ENCODE measurements at regions not wholly inside any gene's neighbourhood (a gene's known extent, or its start where the extent isn't known, plus 50 kb on each side); places are given as distances from the start of the nearest gene placed in this dataset.

- Histone ChIP-seq H3K79me2 (ENCODE audit: insufficient read depth, low read length) (no peaks in the 10 kb centered on the region), H3K27ac (ENCODE audit: extremely low read length, insufficient read depth, low read length) (no peak overlapping the region), H2AFZ (ENCODE audit: low read length) (no peak overlapping the region), H3K4me1 (ENCODE audit: insufficient read depth, low read length) (no peaks in the 10 kb centered on the region), H3K4me2 (ENCODE audit: low read depth, low read length) (no peak overlapping the region), H4K20me1 (ENCODE audit: insufficient read depth, low read length) (no peaks in the 10 kb centered on the region), H3K27me3 (ENCODE audit: control insufficient read depth in 1 of 2, insufficient read depth in 2 of 2, low read length in 2 of 2) (no peaks in the 10 kb centered on the region), H3K36me3 (replicated peaks in 1 of 2; ENCODE audit: control insufficient read depth in 1 of 2, insufficient read depth in 2 of 2, low read length in 2 of 2) (no peaks in the 10 kb centered on the region), H3K4me3 (replicated peaks in 1 of 3; ENCODE audit: insufficient read depth in 1 of 3, low read depth in 2 of 3, low read length in 3 of 3) (no peak overlapping the region), H3K9me3 (ENCODE audit: low read length) (peaks cover 37% of the 10 kb centered on the region), H3K9ac (ENCODE audit: insufficient read depth, low read depth, low read length) (no peak overlapping the region)
- ATAC-seq (no peak), FAIRE-seq (no peak), DNase-seq (ENCODE audit: low spot score) (no peak)
- 2% methylated on average over 2 of the region's 2 CpGs for WGBS (ENCODE audit: low lambda C conversion rate)
- in situ Hi-C loops (cut with HindIII; ENCODE audit: extremely low pct_ligation_motif_present, low pct_unique_long_range_greater_than_20kb): no loop called here
- TF ChIP-seq ZNF329 (CRISPR knock-in tag; IDR thresholded peaks at IDR 0.05; ENCODE audit: low read depth): no peak
- TF ChIP-seq TP53 (CRISPR knock-in tag; conservative IDR thresholded peaks at IDR 0.05): no peak
- TF ChIP-seq ZNF367 (CRISPR knock-in tag; IDR thresholded peaks at IDR 0.05; ENCODE audit: borderline replicate concordance): no peak
- no peak for TF ChIP-seq ZNF766 (CRISPR knock-in tag; IDR thresholded peaks at IDR 0.05; ENCODE audit: borderline replicate concordance)
- POLR2A ChIA-PET: no interaction called here
- no TSS peak for BruUV-seq (replicated peaks)
- CTCF ChIA-PET (ENCODE audit: low intra/inter-chr PET ratio, low total read pairs): no interaction called here
- intact Hi-C loops (cut with micrococcal nuclease; ENCODE audit: unreplicated experiment): no loop called here
These were observed 771.6 kb upstream of the NR2F2 start for GRCh38 chr15:95558916-95559315.

DNA sequence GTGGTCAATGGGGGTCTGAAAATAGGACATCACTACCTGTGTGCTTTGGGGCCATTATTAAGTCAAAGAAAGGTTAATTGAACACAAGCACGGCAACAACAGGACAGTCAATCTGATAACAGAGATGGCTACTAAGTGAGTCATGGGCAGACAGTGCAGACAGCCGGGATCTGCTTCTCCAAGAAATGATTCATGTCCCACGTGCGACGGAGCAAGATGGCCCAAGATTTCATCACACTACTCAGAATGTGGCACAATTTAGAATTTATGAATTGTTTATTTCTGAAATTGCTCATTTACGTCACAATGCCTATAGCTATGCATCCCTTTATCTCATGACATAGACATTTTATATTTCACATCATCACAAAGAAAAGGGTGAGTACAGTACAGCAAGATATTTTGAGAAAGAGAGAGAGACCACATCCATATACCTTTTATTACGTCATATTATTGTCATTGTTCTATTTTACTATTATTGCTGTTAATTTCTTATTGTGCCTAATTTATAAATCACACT, 770.6 kb upstream of the NR2F2 start:
- ChIA-PET POLR2A (no interaction called here), CTCF (ENCODE audit: low intra/inter-chr PET ratio, low total read pairs) (no interaction called here)
- Histone ChIP-seq H3K27me3 (ENCODE audit: control insufficient read depth in 1 of 2, insufficient read depth in 2 of 2, low read length in 2 of 2) (no peaks in the 10 kb centered on the region), H3K36me3 (replicated peaks in 1 of 2; ENCODE audit: control insufficient read depth in 1 of 2, insufficient read depth in 2 of 2, low read length in 2 of 2) (no peaks in the 10 kb centered on the region), H3K9me3 (ENCODE audit: low read length) (peaks cover 44% of the 10 kb centered on the region), H3K9ac (ENCODE audit: insufficient read depth, low read depth, low read length) (no peak overlapping the region), H3K4me2 (ENCODE audit: low read depth, low read length) (no peak overlapping the region), H3K79me2 (ENCODE audit: insufficient read depth, low read length) (no peaks in the 10 kb centered on the region), H3K27ac (ENCODE audit: extremely low read length, insufficient read depth, low read length) (no peak overlapping the region), H3K4me3 (replicated peaks in 1 of 3; ENCODE audit: insufficient read depth in 1 of 3, low read depth in 2 of 3, low read length in 3 of 3) (no peak overlapping the region), H2AFZ (ENCODE audit: low read length) (no peak overlapping the region), H4K20me1 (ENCODE audit: insufficient read depth, low read length) (no peaks in the 10 kb centered on the region), H3K4me1 (ENCODE audit: insufficient read depth, low read length) (no peaks in the 10 kb centered on the region)
- ATAC-seq (no peak), DNase-seq (ENCODE audit: low spot score) (no peak), FAIRE-seq (no peak)
- in situ Hi-C loops (cut with HindIII; ENCODE audit: extremely low pct_ligation_motif_present, low pct_unique_long_range_greater_than_20kb): no loop called here
- intact Hi-C loops (cut with micrococcal nuclease; ENCODE audit: unreplicated experiment): no loop called here
- WGBS (ENCODE audit: low lambda C conversion rate): 6% methylated on average over 7 of the region's 7 CpGs
- BruUV-seq (replicated peaks): no TSS peak
- TF ChIP-seq ZNF644 (CRISPR knock-in tag; IDR thresholded peaks at IDR 0.05; ENCODE audit: low read depth) (no peak), AKNA (CRISPR knock-in tag; IDR thresholded peaks at IDR 0.05; ENCODE audit: borderline replicate concordance) (no peak), REXO4 (CRISPR knock-in tag; IDR thresholded peaks at IDR 0.05; ENCODE audit: borderline replicate concordance) (no peak), ZNF891 (CRISPR knock-in tag; IDR thresholded peaks at IDR 0.05) (no peak), ZNF713 (CRISPR knock-in tag; IDR thresholded peaks at IDR 0.05) (no peak), PRDM10 (CRISPR knock-in tag; IDR thresholded peaks at IDR 0.05; ENCODE audit: low read depth) (no peak), ATF7 (IDR thresholded peaks at IDR 0.05) (peak; percentile 88), ATF7 (CRISPR knock-in tag; IDR thresholded peaks at IDR 0.05) (no peak)
